ENCODE measurements at regions not wholly inside any gene's neighbourhood (a gene's known extent, or its start where the extent isn't known, plus 50 kb on each side); places are given as distances from the start of the nearest gene placed in this dataset.
"Not testable (repeated sequence)": the region's sequence is repeated elsewhere in the genome, so short reads cannot be mapped to it uniquely, and the experiment has no call there.

- DNase-seq (ENCODE audit: low read depth) = no peak
Observed at GRCh38 chr7:82624337-82624736, 180.8 kb upstream of the CACNA2D1 start.

DNA sequence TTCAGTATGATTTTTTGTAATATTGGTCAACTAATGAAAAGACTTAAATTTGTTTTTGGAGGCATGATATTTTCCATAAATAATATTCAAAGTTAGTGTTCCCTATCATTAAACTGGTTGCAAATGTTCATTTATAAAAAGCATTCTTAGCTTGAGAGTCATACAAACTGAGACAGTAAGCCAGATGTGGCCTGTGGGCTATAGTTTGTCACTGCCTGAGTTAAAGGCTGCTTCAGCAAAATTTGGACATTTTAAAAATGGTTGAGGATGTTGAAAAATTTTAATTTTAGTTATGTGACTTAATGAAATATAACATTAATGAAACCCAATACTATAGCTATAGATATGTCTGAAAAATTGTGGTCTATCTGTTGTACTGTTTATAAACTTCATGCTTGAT, 180.2 kb upstream of the CACNA2D1 start:
- no peak for DNase-seq (ENCODE audit: low read depth)

- DNase-seq (ENCODE audit: low read depth) = no peak
Observed at GRCh38 chr7:82617156-82617555, 173.6 kb upstream of the CACNA2D1 start.

- no peak for DNase-seq (ENCODE audit: low read depth)
Observed at GRCh38 chr7:82616059-82616728, 172.6 kb upstream of the CACNA2D1 start.

- DNase-seq (ENCODE audit: low read depth) = no peak
Observed at GRCh38 chr7:82615527-82615926, 171.9 kb upstream of the CACNA2D1 start.

GRCh38 chr7:82609746-82610145, 166.2 kb upstream of the CACNA2D1 start:
- DNase-seq (ENCODE audit: low read depth) = no peak

DNA sequence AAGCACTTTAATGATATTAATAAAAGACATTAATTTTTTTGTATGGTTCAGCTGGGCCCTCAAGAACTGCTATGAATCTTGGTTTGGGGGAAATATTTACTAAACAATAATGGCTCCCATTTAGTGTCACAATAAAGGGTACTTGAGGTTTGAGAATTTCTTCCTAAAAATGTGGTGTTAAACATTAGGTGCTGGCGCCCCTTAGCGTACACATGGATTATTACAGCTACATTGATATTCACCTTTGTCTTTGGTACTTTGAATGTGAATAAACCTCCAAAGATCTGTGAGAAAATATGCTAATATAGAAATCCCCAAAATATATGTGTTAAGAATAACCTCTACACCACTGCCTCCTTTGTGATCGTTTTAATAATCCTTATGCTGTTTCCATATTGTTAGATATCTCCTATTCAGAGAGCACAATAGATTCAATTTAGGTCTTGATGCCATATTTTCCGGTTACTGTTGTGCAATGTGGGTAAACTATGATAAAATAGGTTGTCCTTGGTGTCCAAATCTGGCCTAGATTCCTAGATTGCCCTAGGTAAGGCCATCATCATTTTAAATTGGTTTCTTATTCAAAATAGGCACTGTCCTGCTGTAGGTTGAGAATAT, 161.8 kb upstream of the CACNA2D1 start:
- DNase-seq (ENCODE audit: low read depth) = no peak

- DNase-seq (ENCODE audit: low read depth) = no peak
Observed at GRCh38 chr7:82602066-82602465, 158.5 kb upstream of the CACNA2D1 start.

GRCh38 chr7:82600531-82600930, 157.0 kb upstream of the CACNA2D1 start:
- DNase-seq (ENCODE audit: low read depth) = no peak

DNA sequence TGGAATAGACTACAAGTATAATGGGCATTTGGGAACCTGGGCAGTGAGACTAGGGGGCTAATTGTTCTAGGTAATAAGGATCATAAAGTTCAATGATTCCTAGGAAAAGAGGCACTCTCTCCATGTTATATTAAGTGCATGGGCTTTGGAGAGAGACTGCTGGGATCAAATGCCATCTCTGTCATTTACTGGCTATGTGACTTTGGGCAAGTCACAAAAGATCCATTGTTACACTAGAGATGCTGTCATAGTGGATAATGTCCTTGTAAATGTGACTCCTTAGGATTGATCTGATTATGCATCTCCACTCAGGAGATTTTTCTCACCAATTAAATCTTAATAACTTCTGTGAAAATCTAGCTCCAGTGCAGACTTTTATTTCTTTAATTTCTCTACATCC, 156.3 kb upstream of the CACNA2D1 start:
- DNase-seq (ENCODE audit: low read depth) = no peak

- DNase-seq (ENCODE audit: low read depth) = no peak
Observed at GRCh38 chr7:82598958-82599357, 155.4 kb upstream of the CACNA2D1 start.

DNA sequence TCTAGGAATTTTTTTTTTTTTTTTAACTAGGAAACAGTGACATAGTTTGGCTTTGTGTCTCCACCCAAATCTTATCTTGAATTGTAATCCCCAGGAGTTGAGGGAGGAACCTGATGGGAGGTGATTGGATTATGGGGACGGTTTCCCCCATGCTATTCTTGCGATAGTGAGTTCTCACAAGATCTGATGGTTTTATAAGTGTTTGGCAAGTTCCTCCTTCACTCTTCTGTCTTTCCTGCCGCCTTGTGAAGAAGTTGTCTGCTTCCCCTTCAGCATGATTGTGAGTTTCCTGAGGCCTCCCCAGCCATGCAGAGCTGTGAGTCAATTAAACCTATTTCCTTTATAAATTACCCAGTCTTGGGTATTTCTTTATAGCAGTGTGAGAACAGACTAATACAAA, 152.2 kb upstream of the CACNA2D1 start:
- DNase-seq (ENCODE audit: low read depth) = not testable (repeated sequence)

DNA sequence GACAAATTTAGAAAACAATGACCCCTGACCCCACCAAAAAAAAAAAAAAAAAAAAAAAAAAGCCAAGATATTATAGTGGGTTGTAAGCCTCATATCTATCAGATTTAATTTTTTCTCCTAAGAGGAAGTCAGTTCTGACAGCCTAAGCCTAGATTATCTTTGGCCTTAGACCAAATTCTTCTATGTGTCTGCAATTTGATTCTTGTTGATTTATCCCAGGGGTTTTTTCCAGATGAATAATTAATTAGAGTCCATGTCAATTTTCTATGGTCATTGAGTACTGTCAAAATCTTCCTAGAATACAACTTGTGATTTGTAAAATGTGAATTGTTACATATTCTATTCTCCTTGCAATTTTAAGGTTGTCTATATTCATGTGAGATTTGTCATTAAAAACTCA, 151.6 kb upstream of the CACNA2D1 start:
- no peak for DNase-seq (ENCODE audit: low read depth)

DNA sequence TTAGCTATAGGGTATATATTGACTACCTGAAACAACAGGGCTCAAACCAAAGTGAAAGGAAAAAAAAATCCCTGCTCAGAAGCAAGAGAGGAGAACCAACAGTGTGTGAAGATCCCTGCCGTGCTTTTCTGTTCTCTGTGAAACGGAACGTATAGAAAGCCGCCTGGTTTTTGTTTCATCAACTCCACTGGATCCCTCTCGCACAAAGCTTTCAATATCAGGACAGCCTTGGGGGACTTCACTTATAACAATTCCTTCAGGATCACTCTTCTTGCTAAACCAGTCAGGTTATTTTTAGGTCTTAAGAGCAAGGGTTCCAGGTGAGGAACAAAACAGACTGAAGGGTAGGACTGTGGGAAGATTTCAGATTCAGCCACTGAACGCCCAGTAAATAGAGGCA, 151.1 kb upstream of the CACNA2D1 start:
- no peak for DNase-seq (ENCODE audit: low read depth)

DNA sequence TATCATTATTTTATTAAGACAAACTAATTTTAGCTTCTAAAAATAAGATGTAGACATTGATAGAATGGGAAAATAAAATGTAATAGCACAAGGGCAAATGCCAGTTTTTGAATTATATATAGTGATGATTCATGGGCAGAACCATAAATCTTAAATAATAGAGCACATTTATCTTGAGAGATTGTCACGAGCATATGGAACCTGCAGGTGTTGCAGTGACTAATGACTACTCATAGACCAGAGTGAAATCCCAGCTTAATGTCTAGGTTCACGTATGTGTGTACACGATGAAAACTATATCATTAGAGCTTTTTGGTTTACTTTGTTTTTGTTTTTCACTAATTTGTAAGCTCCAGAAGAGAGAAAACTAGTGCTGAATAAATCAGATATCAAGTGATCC, 150.2 kb upstream of the CACNA2D1 start:
- DNase-seq (ENCODE audit: low read depth) = no peak

- no peak for DNase-seq (ENCODE audit: low read depth)
Observed at GRCh38 chr7:82592416-82592815, 148.8 kb upstream of the CACNA2D1 start.

DNA sequence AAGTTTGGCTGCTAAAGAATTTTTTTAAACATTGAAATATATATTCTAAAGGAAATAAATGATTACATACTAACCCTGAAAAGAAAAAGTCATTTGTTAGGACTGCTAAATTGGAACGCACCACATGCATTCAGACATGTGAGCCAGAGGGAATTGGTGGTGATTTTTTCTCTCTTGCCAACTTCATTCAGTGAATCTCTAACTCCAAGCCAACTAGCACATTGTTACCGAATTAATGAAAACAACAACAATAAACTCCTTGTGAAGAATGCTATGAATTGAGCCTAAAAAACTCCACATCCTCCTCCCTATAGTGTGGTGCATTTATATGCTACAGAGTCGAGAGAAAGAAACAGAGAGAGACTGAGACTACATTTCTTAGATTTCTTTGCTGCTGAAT, 135.5 kb upstream of the CACNA2D1 start:
- DNase-seq (ENCODE audit: low read depth) = no peak

- DNase-seq (ENCODE audit: low read depth) = no peak
Observed at GRCh38 chr7:82578430-82578829, 134.9 kb upstream of the CACNA2D1 start.

DNA sequence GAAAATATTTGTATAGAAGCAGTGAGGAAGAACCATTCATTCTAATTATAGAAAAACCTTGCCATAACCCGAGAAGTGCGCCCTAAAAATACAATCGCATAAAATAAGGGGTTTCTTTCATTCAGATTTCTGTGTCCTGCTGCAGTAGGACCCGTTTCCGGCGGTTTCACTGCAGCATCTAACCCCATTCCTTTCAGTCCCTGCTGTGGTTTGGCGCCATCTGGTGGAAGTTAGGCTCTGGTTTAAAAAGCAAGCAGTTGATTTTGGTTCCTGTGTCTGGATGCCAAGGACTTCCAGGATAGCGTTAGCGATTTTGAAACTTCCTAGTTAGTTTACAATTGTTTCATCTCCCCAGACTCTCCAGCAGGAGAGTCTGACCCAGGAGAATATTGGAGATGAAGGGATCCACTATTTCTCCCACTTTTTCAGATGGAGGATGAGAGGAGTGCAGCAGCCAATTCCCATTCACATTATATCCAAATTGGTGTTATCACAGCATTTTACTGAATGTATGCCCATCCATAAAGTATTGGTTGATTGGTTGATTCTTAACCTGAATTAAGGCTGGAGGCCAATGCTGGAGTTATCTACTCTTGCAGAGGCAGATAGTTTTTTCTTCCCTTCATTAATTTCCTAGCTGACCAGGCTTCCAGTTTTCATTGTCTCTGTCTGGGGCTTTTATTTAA, 128.8 kb upstream of the CACNA2D1 start:
- DNase-seq (ENCODE audit: low read depth) = peak; percentile 18

DNA sequence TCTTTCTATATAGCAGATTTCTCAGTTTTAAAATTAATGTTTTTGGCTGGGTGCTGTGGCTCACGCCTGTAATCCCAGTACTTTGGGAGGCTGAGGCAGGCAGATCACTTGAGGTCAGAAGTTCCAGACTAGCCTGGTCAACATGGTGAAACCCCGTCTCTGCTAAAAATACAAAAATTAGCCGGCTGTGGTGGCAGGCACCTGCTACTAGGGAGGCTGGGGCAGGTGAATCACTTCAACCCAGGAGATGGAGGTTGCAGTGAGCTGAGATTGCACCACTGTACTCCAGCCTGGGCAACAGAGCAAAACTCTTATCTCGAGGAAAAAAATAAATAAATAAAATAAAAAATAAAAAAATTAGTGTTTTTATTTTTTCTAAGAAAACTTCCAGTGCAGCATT, 127.5 kb upstream of the CACNA2D1 start:
- DNase-seq (ENCODE audit: low read depth) = not testable (repeated sequence)

DNA sequence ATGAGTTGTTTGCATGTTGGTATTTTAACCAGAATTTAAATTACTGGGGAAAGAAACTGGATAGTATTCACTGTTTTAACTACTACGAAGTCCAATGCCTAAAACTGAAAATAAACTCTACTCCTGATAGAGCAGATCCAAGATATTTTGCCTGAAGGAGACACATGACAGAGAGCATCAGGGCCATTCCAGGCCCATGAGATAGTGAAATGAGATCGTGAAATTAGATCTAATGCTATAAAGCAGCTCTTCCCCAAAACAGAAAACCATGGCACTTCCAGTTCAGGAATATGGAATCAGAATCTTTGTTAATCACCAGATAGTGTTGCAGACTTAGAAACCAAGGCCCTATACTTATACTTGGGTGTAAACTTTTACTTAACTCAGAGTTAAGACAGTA, 124.3 kb upstream of the CACNA2D1 start:
- no peak for DNase-seq (ENCODE audit: low read depth)

DNA sequence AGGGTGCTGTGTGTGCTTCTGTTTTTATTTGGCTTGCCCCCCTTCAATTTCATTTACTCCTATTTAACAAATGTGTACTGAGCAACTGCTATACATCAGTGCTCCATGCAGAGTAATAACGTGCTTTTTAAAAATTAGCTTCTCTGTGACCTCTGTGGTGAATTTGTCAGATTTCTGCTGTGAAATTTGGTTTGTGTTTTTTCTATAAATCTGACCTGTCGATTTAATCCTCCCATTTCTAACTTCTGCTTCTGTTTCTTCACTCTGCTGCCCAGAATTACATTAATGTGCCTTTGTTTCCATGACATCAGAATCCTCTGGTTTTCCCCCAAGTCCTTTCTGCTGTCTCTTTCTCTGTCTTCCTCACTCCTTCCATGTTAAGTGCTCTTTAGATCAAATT, 123.8 kb upstream of the CACNA2D1 start:
- DNase-seq (ENCODE audit: low read depth) = no peak

GRCh38 chr7:82566752-82567151, 123.2 kb upstream of the CACNA2D1 start:
- DNase-seq (ENCODE audit: low read depth) = no peak

All from stimulated activated CD8-positive, alpha-beta memory T cell treated with anti-CD3 and anti-CD28 coated beads, Interleukin-15, amount 100 ng/mL, for 24 hours (primary cell).